Sigmoid colon (tissue), 6 donors: ENCODE measurements at regions not wholly inside any gene's neighbourhood (a gene's known extent, or its start where the extent isn't known, plus 50 kb on each side); places are given as distances from the start of the nearest gene placed in this dataset.

Source experiments
- DNase-seq: peaks from one replicate; pipeline ENCODE4 v3.0.0-alpha.2; 2019
- H3K27ac ChIP-seq, 4 donors: fragments of 200-600 bp; sonication (generic); one replicate each; pipeline ENCODE4 v1.5.1; 2016 to 2019; ENCODE audit warnings: mild to moderate bottlenecking in 1 of 4
- H3K27me3 ChIP-seq, 3 donors: fragments of 200-600 bp; sonication (generic); one replicate each; pipeline ENCODE4 v1.5.1; 2019; ENCODE audit warnings: mild to moderate bottlenecking in 1 of 3
- H3K36me3 ChIP-seq, 4 donors: fragments of 200-600 bp; sonication (generic); one replicate each; pipeline ENCODE4 v1.5.1; 2016 to 2019
- H3K4me1 ChIP-seq, 4 donors: fragments of 200-600 bp; sonication (generic); one replicate each; pipeline ENCODE4 v1.5.1; 2017 to 2019
- H3K4me3 ChIP-seq, 4 donors: fragments of 200-600 bp; sonication (generic); one replicate each; pipeline ENCODE4 v1.5.1; 2017 to 2019; ENCODE audit warnings: mild to moderate bottlenecking in 2 of 4, moderate library complexity in 1 of 4
- H3K9me3 ChIP-seq, 4 donors: fragments of 200-600 bp in 3 of 4; sonication (generic) in 3 of 4; one replicate each; pipeline versions ENCODE4 v1.5.1 to v1.6.1; 2013 to 2019
- EP300 ChIP-seq, 4 donors: sonication (generic); formaldehyde crosslinking; IDR thresholded peaks; one replicate each; pipeline ENCODE4 v1.6.1; 2017; ENCODE audit warnings: antibody characterized with exemption in 4 of 4
- POLR2A ChIP-seq, 2 donors: fragments of 450-650 bp; IDR thresholded peaks; one replicate each; pipeline ENCODE4 v1.6.1; 2016; ENCODE audit warnings: antibody characterized with exemption in 2 of 2, mild to moderate bottlenecking in 2 of 2, moderate library complexity in 2 of 2
- POLR2AphosphoS5 ChIP-seq, 4 donors: sonication (generic); formaldehyde crosslinking; IDR thresholded peaks; one replicate each; pipeline ENCODE4 v1.6.1; 2017; ENCODE audit warnings: antibody characterized with exemption in 4 of 4
- WGBS, 2 donors: extraction: QIAGEN DNeasy Blood & Tissue Kit; methylation state at CpG; one replicate each; pipeline ENCODE4 v1.1.7; 2013; 5-methylcytosine and 5-hydroxymethylcytosine counted together
- intact Hi-C: fragments of 100-400 bp; cut with DNase I; formaldehyde crosslinking; loops from one replicate; pipeline ENCODE4 v1.15.1; 2023
- TF ChIP-seq, protein P1 (sequence below), 4 experiments: fragments of 450-650 bp in 3 of 4; fragments of 200-600 bp in 1 of 4; IDR thresholded peaks; one replicate each; pipeline ENCODE4 v1.5.1; 2016 to 2019; ENCODE audit warnings: antibody characterized with exemption in 4 of 4, mild to moderate bottlenecking in 3 of 4, moderate library complexity in 2 of 4
- donor health status: healthy with polysubstance abuse.
- donor health status: healthy.

DNA sequence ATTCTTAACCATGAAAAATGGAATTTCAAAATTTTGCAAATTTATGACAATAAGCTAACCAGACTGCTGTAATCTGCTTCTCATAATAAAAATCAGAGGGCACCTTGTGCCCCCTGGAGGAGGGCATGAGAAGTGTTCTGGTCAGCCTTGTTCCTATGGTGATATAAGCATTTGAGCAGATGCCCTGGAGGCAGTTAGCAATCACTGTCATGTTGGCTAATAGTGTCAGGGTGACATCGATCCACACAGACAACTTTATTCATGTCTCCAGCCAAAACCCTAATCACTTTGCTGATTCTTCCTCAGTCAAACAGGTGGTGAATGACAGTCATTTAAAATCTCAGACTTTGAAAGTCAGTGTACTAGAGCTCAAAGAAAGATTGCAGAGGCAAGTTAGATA lies 943.0 kb downstream of the GALC start:
- H3K36me3 ChIP-seq, result no peaks in the 10 kb centered on the region
- peaks cover 0 to 9% (median 3%) of the 10 kb centered on the region in 4 donors for H3K4me1 ChIP-seq
- no peaks in the 10 kb centered on the region for H3K9me3 ChIP-seq
- no peaks in the 10 kb centered on the region for H3K27me3 ChIP-seq
- H3K4me3 ChIP-seq, result no peak overlapping the region
- intact Hi-C loops, result no loop called here
- WGBS, 2 donors, result 45 to 58% methylated on average over 1 of the region's 1 CpG
- TF ChIP-seq EP300 (IDR thresholded peaks at IDR 0.05) (no peak), POLR2A (IDR thresholded peaks at IDR 0.05) (no peak), POLR2AphosphoS5 (IDR thresholded peaks at IDR 0.05) (no peak)
- TF ChIP-seq, protein P1, sequence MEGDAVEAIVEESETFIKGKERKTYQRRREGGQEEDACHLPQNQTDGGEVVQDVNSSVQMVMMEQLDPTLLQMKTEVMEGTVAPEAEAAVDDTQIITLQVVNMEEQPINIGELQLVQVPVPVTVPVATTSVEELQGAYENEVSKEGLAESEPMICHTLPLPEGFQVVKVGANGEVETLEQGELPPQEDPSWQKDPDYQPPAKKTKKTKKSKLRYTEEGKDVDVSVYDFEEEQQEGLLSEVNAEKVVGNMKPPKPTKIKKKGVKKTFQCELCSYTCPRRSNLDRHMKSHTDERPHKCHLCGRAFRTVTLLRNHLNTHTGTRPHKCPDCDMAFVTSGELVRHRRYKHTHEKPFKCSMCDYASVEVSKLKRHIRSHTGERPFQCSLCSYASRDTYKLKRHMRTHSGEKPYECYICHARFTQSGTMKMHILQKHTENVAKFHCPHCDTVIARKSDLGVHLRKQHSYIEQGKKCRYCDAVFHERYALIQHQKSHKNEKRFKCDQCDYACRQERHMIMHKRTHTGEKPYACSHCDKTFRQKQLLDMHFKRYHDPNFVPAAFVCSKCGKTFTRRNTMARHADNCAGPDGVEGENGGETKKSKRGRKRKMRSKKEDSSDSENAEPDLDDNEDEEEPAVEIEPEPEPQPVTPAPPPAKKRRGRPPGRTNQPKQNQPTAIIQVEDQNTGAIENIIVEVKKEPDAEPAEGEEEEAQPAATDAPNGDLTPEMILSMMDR (IDR thresholded peaks at IDR 0.05), result peak in 1 of 4 experiments; percentile 15
- H3K27ac ChIP-seq, result no peak overlapping the region
- no peak for DNase-seq

DNA sequence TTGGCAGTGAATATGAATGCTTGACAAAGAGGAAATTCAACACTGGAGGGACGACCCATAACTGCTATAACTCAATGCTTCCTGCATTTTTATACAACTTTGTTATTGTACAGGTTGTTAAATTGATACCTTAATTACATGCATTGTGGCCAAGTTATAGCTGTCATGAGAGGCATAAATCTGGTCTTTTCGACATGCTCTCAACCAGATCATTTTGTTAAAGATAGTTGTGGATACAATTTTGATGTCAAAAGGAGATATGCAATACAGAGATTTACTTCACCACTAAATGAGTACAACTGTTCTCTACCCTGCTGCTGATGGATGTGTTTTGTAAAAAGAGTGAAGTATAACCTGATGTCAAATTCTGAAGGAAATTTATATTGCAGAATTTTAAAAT lies 946.0 kb downstream of the GALC start:
- intact Hi-C loops, result no loop called here
- Histone ChIP-seq H3K36me3 (no peaks in the 10 kb centered on the region), H3K27me3 (no peaks in the 10 kb centered on the region), H3K4me1 (peaks cover 0 to 15% (median 6%) of the 10 kb centered on the region in 4 donors), H3K4me3 (no peak overlapping the region), H3K9me3 (no peaks in the 10 kb centered on the region), H3K27ac (no peak overlapping the region)
- DNase-seq, result no peak
- WGBS, 2 donors, result 35 to 61% methylated on average over 2 of the region's 2 CpGs
- TF ChIP-seq, protein P1 (IDR thresholded peaks at IDR 0.05), result no peak
- TF ChIP-seq EP300 (IDR thresholded peaks at IDR 0.05) (no peak), POLR2AphosphoS5 (IDR thresholded peaks at IDR 0.05) (no peak), POLR2A (IDR thresholded peaks at IDR 0.05) (no peak)

DNA sequence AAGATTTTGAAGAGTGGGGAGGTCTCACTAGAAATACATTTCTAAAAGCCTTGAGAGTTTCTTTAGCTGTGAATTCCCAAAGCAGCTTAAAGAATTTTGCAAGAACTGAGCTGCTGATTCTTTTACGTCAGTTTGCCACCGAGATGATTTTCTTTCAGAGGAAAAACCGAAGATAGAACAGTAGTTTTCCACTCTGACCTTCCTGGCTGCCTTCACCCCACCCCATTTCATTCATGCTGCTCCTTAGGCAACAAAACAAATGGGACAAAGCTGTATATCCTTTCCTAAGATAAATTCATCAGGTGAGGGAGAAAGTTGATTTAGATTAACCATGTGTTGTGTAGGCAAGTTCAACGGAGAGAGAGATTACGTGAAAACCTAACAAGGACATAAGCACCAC lies 947.0 kb downstream of the GALC start:
- no peak for TF ChIP-seq POLR2A (IDR thresholded peaks at IDR 0.05)
- no peak for TF ChIP-seq EP300 (IDR thresholded peaks at IDR 0.05)
- TF ChIP-seq, protein P1 (IDR thresholded peaks at IDR 0.05), result no peak
- TF ChIP-seq POLR2AphosphoS5 (IDR thresholded peaks at IDR 0.05), result no peak
- Histone ChIP-seq H3K4me3 (no peak overlapping the region), H3K9me3 (no peaks in the 10 kb centered on the region), H3K27me3 (no peaks in the 10 kb centered on the region), H3K4me1 (peaks cover 0 to 15% (median 6%) of the 10 kb centered on the region in 4 donors), H3K27ac (no peak overlapping the region), H3K36me3 (no peaks in the 10 kb centered on the region)
- DNase-seq, result no peak
- 79 to 85% methylated on average over 5 of the region's 5 CpGs for WGBS, 2 donors
- intact Hi-C loops, result no loop called here

DNA sequence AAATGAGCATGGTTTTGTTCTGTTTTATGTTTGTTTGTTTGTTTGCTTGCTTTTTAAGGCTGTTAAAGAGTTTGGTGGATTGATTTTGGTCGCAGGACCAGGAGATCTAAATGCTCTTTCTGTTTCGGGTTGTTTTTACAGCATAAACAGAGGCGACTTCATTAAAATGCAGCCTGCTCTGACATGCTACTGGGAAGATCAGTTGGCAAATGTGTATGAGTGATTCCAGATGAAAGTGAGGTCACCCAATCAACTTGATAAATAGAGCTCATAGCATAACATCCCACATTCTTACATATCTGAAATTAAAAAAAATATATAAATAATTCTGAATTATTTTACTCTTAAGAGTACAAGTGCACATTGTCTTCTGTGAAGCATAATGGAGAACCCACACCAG lies 947.7 kb downstream of the GALC start:
- H3K4me3 ChIP-seq, result no peak overlapping the region
- H3K9me3 ChIP-seq, result no peaks in the 10 kb centered on the region
- WGBS, 2 donors, result 60 to 66% methylated on average over 3 of the region's 3 CpGs
- intact Hi-C loops, result no loop called here
- no peaks in the 10 kb centered on the region for H3K27me3 ChIP-seq
- DNase-seq, result no peak
- no peak overlapping the region for H3K27ac ChIP-seq
- H3K4me1 ChIP-seq, result peaks cover 0 to 15% (median 6%) of the 10 kb centered on the region in 4 donors
- TF ChIP-seq POLR2A (IDR thresholded peaks at IDR 0.05) (no peak), EP300 (IDR thresholded peaks at IDR 0.05) (no peak), POLR2AphosphoS5 (IDR thresholded peaks at IDR 0.05) (no peak)
- TF ChIP-seq, protein P1 (IDR thresholded peaks at IDR 0.05), result no peak
- H3K36me3 ChIP-seq, result no peaks in the 10 kb centered on the region

DNA sequence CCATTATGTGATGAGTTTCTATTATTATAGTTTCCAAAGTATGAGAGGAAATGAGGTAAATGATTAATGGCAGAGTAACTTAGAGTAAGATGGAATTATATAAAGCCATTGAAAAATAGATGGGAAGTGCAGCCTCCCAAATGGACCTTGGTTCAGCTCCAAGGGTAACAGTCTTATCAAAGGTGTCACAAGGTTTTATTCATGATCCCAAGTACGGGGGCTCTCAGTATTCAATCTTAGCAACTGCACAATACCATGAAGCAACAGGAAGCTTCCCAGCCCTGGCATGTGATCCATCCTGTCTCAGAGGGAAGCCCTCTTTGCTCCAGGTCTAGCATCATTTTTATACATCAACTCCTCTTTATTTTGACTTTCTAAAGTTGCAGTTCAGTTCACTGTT lies 948.2 kb downstream of the GALC start:
- Histone ChIP-seq H3K27me3 (no peaks in the 10 kb centered on the region), H3K27ac (no peak overlapping the region), H3K4me3 (no peak overlapping the region), H3K4me1 (peaks cover 0 to 15% (median 6%) of the 10 kb centered on the region in 4 donors), H3K36me3 (no peaks in the 10 kb centered on the region), H3K9me3 (no peaks in the 10 kb centered on the region)
- no peak for DNase-seq
- 27 to 45% methylated on average over 1 of the region's 1 CpG for WGBS, 2 donors
- TF ChIP-seq POLR2AphosphoS5 (IDR thresholded peaks at IDR 0.05), result no peak
- TF ChIP-seq EP300 (IDR thresholded peaks at IDR 0.05), result no peak
- no peak for TF ChIP-seq POLR2A (IDR thresholded peaks at IDR 0.05)
- TF ChIP-seq, protein P1 (IDR thresholded peaks at IDR 0.05), result no peak
- intact Hi-C loops, result no loop called here
